GM19238 (cell line): ENCODE measurements at regions not wholly inside any gene's neighbourhood (a gene's known extent, or its start where the extent isn't known, plus 50 kb on each side); places are given as distances from the start of the nearest gene placed in this dataset.
"Not testable (repeated sequence)": the region's sequence is repeated elsewhere in the genome, so short reads cannot be mapped to it uniquely, and the experiment has no call there.

Experiments used
- DNase-seq: peaks from one replicate; pipeline ENCODE4 v3.0.0; 2011; ENCODE audit warnings: low spot score; ENCODE audit not compliant: insufficient read length

DNA sequence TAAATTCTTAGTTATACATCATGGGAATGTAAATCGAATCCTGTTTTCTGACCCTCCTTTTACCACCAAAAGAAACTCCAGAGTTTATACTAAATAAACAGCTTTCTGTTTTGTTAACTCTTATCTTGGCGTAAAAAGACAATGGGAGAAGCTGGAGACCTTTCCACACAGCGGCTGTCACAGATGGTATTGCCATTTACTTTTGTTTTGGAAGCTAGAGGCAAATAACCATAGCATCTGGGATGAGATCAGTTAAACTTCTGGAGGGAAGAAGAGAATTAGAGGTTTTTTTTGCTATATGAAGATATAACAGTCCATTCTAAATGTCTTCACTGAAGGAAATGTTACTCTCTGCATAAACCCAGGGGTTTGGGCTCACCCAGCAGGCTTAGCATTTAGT is 258.9 kb downstream of the REEP3 start:
- DNase-seq: no peak

DNA sequence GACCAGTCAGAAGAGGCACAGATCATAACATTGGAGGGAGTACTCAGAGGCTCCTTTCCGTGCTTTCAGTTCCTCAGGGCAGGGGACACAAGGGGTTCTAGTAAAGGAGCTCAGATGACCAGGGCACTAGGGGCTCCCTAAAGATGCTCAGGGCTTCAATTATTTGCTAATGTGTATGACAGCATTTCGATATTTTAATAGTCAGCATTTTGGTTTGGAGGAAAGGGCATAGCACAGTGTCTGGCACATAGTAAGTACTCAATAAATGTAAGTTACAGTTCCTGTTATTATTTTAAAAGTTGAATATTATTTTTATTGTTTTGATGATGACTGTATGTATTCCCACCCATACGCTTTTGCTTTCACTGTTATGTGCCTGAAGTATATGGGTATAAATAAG is 260.0 kb downstream of the REEP3 start:
- DNase-seq: no peak

DNA sequence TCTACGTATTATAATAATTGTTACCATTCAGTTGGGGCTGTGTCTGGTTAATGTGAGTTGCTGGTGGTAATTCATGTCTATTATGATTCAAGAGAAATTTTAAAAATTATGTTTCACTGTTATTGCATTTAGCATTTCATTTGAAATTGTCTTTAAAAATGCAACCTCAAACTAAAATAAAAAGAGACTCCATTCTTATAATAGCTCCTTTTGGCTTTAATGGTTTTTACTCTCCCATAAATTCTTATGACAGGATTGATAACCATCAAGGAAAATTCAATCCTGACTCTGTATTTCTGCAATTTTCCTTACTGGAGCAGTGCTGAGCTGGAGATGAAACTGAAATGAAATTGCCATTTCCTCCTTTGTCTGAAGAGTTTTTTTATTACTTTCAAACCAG is 262.7 kb downstream of the REEP3 start:
- DNase-seq: no peak

DNA sequence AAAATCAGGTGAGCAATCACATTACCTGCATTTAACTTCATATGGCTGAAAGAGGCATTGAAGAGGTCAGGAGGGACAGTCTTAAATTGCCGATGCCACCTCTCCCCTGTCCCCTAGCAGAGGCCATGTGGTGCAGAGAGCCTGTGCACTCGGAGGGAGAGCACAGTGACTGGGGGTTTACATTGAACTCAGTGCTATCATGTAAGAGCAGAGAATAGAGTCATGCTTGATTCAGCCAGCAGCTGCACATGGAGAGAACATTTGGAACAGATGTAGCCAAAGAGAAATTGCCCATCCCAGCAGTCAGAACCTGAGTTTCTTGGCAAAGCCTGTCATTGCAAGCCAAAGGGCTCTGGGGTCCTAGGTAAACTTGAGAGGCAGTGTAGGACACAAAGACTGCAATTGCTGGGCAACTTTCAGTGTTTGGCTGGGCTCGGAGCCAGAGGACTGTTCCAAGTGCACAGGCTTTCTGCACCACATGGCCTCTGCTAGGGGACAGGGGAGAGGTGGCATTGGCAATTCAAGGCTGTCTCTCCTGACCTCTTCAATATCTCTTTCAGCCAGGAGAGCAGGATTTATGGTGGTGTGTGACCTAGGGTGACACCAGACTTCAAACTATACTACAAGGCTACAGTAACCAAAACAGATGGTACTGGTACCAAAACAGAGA is 267.1 kb downstream of the REEP3 start:
- DNase-seq: no peak

DNA sequence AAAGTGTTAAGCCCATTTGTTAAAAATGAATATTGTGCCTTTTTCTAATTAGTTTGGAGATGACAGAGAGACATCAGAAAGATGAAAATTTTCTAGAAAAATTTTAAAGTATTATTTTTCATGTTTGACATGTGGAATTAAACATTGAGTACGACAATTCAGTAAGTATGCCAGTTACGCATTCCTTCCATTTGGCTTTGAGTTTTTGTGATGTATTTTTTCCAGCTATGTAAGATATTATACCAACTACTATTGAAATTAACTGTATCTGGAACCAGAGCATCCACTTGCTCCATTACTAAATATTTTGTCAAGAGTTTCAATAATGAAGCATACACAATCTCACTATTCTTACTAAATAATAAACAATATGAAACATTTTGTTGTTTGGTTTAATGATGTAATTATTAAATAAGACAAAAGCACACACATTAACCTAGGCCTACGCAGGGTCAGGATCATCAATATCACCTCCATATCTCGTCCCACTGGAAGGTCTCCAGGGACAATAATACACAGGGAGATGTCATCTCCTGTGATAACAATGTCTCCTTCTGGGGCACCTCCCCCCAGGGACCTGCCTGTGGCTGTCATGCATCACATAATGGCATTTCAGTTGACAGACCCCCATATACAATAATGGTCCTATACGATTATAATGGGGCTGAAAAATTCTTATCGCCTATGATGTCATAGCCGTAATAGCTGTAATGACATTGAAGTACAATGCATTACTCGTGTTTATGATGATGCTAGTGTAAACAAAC is 274.1 kb downstream of the REEP3 start:
- no peak for DNase-seq

DNA sequence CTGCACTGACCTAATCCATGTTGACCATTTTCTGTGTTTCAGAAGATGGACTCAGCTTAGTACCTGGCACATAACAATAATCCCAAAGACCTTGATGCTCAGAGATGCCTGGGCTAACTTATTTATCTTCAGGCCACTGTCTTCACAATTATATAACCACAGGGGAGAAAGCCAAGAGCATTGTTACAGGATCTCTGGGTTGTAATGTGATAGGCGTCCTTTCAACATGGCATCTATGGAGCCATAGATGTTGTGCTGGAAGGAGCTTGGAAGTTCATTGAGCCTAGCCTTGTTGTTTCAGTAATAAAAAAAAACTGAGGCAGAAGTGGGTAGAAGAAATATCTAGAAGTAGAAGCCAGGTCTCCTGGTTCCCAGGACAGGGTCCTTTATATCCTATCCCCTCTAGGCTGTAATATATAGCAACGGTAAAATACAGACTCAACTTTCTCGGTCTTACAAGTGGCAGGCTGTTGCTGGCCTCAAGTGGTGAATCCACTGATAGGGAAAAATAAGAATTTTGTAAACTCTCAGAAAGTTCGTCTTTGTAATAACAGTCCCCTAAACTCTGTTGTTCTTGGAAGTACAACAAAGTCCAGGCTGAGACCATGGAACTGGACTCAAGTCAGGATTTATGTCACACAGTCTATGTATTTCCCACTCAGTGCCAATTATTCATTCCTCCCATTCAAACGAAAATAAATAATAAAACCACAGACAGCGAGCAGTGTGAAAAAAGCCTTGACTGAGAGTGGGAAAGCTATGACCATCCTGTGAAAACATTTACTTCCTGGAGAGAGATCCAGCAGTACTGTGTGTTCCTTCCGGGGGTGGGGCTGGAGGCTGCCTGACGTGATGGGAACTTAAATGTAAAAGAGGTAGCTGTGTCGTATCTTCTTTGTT is 277.6 kb downstream of the REEP3 start:
- no peak for DNase-seq

DNA sequence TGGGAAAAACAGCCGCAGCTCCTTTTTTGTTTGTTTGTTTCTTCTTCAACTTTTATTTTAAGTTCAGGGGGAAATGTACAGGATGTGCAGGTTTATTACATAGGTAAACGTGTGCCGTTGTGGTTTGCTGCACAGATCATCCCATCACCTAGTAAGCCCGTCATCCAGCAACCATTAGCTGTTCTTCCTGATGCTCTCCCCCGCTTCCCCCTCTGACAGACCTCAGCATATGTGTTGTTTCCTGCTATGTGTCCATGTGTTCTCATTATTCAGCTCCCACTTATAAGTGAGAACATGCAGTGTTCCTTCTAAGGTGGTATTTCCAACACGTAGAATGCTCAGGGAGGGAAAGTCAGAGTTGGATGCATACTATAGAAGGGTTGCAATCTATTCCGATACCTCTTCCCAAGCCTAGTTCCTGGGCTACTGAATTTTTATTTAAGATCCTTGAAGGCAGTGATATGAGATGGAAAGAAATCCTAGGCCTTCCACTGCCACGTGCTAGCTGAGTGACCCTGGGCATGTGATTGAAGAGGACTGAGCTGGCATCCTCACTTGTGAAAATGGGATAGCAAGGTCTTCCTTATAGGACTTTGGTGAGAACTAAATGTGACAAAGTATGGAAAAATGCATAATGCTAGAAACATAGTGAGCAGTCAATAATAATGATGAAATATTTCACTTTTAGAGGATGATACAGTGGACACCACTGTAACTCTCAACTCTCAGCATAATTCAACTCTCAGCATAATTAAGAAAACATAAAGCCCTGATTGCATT is 278.5 kb downstream of the REEP3 start:
- DNase-seq: no peak

DNA sequence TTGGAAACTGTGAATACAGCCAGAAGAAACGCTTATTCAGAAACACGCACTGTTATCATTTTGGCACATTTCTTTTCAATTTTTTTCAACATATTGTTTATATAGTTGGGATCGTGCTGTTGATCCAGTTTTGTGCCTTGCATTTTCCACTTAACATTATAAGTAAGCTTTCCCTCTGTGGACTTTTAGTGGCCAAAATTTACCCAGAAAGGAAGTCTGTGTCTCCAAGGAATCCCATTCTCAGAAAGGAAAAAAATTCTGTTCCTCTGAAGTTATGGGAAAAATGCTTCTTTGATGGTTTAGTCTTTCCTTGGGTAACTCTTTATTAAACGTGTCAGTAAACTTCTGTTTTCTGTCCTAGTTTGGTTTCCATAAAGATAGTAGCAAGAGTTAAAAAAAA is 280.0 kb downstream of the REEP3 start:
- no peak for DNase-seq

DNA sequence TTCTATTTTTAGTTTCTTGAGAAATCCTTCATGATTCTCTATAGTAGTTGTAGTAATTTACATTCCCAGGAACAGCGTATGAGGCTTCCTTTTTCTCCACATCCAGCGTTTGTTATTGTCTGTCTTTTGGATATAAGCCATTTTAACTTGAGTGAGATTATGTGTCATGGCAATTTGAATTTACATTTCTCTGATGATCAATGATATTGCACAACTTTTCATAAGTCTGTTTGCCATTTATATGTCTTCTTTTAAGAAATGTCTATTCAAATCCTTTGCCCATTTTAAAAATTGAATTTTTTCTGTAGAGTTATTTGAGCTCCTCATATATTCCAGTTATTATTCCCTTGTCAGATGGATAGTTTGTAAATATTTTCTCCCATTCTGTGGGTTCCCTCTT is 285.1 kb downstream of the REEP3 start:
- DNase-seq: no peak

DNA sequence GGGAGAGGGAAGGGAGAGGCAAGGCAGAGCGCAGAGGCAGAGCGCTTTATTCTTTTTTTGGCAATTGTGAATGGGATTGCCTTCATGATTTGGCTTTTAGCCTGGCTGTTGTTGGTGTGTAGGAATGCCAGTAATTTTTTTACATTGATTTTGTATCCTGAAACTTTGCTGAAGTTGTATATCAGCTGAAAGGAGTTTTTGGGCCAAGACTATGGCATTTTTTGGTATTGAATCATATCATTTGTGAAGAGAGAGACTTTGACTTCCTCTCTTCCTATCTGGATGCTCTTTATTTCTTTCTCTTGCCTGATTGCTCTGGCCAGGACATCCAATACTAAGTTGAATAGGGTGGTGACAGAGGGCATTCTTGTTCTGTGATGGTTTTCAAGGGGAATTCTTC is 291.3 kb downstream of the REEP3 start:
- no peak for DNase-seq

DNA sequence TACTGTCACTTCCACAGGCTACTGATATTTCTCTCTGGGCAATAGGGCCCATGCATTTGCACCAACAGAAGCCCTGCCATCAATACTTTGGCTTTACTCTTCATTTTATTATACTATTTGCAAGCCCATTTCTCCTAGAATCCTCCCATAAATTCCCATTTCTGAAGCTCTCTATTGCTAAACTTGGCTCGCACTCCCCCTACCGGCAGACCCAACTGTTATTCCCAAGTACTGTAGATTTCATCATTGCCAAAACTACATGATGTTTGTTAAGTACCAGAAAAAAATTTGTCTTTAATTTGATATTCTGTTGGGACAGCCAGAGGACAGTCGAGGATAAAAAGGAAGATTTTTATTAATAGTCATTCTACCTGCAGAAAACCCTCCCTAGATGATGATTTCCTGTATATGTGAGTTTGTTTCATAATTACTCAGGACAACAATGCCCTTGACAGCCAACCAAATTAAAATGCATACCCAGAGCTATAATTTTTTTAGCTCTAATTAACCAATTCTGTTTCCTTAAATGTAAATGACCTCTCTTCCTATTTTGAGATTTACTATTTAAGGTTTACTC is 298.6 kb downstream of the REEP3 start:
- no peak for DNase-seq

DNA sequence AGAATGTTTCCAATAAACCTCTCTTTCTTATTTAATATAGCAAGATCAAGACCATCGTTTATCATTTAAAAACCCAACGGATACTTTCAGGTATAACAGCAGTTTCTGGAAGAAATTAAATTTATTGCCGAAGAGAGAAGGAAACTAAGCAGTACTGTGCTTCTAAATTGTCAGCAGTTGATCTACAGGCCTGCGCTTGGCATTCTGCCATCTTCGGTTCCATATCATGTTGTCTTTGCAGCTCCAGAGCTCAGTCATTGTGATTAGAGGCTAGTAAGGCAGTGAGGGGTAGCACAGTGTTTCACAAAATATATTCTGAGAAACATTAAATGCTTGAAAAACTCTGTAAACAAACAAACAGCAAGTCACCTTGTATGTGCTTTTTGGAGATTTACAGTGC is 301.3 kb downstream of the REEP3 start:
- no peak for DNase-seq

DNA sequence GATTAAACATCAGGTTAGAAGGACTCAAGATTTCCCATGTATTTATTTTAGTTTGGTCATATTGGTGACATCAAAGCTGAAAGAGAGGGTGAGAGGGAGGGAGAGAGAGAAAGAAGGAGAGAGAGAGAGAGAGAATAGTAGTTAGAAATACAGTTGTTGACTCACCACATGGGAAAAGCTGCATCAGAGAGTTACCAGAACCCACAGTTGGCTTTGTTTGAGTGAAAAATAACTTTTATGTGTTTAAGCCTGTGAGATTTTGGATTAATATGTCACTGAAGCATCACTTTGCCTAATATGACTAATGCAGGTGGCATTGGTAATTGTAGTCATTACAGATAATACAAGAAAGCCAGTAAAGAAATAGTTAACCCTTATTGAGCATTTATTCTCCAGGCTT is 303.9 kb downstream of the REEP3 start:
- no peak for DNase-seq

DNA sequence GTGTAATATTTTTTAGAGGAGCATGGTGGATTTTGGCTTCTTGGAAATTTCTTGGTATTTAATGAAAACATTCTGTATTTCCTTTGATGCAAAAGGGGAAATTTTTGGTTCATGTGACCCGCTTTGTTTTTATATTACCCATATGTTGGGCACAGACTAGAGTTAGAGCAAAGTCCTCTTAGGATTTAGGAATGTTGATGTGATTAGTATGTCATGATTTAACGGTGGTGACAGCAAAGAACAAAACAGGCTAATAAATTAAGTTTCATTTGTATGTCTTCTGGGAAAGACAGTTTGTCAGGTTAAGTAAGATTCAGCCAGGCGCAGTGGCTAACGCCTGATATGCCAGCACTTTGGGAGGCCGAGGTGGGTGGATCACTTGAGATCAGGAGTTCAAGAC is 304.6 kb downstream of the REEP3 start:
- no peak for DNase-seq

DNA sequence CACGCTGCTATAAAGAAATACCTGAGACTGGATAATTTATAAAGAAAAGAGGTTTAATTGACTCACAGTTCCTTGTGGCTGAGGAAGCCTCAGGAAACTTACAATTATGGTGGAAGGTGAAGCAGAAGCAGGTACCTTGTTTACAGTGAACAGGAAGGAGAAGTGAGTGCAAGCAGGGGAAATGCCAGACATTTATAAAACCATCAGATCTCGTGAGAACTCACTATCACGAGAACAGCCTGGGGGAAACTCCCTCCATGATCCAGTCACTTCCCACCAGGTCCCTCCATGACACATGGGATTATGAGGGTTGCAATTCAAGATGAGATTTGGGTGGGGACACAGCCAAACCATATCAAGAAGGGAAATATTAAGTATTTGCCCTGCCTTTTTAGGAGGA is 305.8 kb downstream of the REEP3 start:
- not testable (repeated sequence) for DNase-seq

DNA sequence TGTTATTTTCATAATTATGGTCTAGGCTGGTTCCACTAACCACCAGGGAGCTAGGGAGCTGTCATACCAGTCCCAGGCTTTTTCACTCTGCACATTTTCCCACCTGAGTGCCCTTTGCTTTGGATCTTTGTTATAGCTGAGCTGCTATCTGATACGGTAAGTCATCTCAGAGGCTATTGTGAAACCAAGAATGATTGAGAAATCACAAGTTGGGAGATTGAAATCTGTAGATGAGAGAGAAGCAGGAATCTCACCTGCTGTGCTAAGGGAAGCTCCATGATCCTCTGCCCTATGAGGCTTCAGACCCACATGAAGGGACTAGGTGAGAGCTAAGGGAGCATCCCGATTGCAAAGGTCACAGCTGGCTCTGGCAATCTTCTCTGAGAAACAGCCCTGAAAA is 307.8 kb downstream of the REEP3 start:
- no peak for DNase-seq

DNA sequence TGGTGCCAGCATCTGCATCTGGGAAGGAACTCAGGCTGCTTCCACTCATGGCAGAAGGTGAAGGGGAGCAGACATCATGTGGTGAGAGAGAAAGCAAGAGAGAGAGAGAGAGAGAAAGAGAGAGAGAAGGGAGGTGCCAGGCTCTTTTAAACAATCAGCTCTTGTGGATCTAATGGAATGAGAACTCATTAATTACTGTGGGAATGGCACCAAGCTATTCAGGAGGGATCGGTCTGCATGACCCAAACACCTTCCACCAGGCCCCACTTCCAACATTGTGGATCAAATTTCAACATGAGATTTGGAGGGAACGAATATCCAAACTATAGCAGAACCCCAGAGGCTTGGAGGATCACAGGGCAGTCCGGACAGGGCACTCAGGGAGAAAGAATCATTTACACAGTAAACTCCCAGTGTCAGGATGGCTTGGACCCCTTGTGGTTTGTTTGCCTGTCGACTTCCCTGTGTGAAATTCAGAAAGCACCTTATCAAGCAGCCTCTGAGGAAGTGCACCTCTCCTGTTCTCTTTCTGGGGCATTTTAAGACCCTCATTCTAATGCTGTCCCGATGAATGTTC is 308.5 kb downstream of the REEP3 start:
- no peak for DNase-seq

DNA sequence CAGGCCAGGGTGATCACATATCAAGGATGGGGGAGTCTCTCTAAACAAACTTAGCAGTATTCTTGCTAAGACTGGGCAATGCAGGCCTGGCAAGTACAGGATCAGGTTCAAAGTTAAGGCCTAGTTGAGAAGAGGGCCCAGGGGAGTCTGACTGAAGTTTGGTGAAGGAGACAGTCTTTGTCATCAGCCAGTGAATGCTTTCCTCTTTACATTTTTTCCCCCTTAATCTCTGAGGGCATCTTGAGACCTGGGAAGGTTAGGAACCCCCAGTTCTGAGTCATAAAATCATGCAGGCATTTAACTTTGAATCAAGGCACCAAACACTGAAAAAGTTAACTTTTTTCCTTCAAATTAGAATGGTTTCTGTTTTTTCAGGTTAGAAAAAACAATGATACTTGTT is 311.5 kb downstream of the REEP3 start:
- no peak for DNase-seq

DNA sequence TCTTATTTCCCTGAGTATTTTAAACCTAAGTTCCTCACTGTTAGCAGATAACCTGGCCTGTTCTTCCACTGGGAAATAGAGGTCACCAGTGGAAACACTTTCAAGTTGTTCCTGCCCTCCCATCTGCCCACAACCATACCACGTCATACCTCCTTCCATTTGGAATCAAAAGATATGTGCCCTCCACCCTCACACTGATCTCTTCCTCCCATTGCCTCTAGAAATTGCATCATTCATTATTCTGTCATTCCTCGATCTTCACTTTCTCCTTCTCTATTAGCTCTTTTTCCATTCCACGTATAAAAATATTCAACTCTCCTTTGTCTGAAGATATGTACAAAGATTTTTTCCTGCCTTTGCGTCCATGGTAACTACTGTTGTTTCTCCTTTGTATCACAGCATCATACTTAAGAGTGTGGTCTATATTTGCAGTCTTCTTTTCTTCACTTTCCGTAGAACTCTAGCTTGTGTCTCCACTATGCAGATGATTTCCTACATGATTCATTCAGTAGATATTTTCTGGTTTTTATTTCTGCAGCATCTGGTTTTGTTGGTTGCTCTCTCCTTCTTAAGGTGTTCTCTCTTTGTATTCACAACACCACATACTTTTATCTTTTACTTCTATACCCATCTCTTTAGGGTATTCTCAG is 312.3 kb downstream of the REEP3 start:
- DNase-seq: no peak
